ENCODE measurements at regions not wholly inside any gene's neighbourhood (a gene's known extent, or its start where the extent isn't known, plus 50 kb on each side); places are given as distances from the start of the nearest gene placed in this dataset.
A peak's percentile ranks its signal among the peaks of the same experiment; 100 is the strongest.

- Histone ChIP-seq H3K27ac (no peak overlapping the region), H3K4me1 (ENCODE audit: low read depth, poor library complexity, severe bottlenecking) (no peaks in the 10 kb centered on the region), H3K79me2 (ENCODE audit: insufficient read depth, low read depth) (no peaks in the 10 kb centered on the region), H3K36me3 (ENCODE audit: insufficient read depth) (no peaks in the 10 kb centered on the region), H4K20me1 (ENCODE audit: insufficient read depth) (no peaks in the 10 kb centered on the region), H3K9ac (no peak overlapping the region), H2AFZ (ENCODE audit: low read depth) (no peak overlapping the region), H3K4me3 (IDR thresholded peaks at IDR 0.05; ENCODE audit: insufficient read depth, low read depth, low read length) (no peak overlapping the region), H3K27me3 (ENCODE audit: insufficient read depth, low read depth) (no peaks in the 10 kb centered on the region), H3K4me2 (no peak overlapping the region)
- TF ChIP-seq CTCF (conservative IDR thresholded peaks at IDR 0.05; ENCODE audit: low read depth, low read length) = no peak
These were observed 260.2 kb upstream of the IRAK1BP1 start for GRCh38 chr6:78607189-78607588.

- H3K27me3 ChIP-seq (ENCODE audit: insufficient read depth, low read depth) = no peaks in the 10 kb centered on the region
- no peak overlapping the region for H3K4me3 ChIP-seq (IDR thresholded peaks at IDR 0.05; ENCODE audit: insufficient read depth, low read depth, low read length)
- peaks cover 15% of the 10 kb centered on the region for H3K4me1 ChIP-seq (ENCODE audit: low read depth, poor library complexity, severe bottlenecking)
- H3K79me2 ChIP-seq (ENCODE audit: insufficient read depth, low read depth) = no peaks in the 10 kb centered on the region
- no peak overlapping the region for H3K27ac ChIP-seq
- H3K4me2 ChIP-seq = no peak overlapping the region
- no peaks in the 10 kb centered on the region for H4K20me1 ChIP-seq (ENCODE audit: insufficient read depth)
- no peaks in the 10 kb centered on the region for H3K36me3 ChIP-seq (ENCODE audit: insufficient read depth)
- no peak overlapping the region for H3K9ac ChIP-seq
- H2AFZ ChIP-seq (ENCODE audit: low read depth) = no peak overlapping the region
- no peak for TF ChIP-seq CTCF (conservative IDR thresholded peaks at IDR 0.05; ENCODE audit: low read depth, low read length)
These were observed 256.2 kb upstream of the IRAK1BP1 start for GRCh38 chr6:78611102-78611620.

GRCh38 chr6:78611886-78612480, 255.4 kb upstream of the IRAK1BP1 start:
- Histone ChIP-seq H3K27ac (no peak overlapping the region), H2AFZ (ENCODE audit: low read depth) (no peak overlapping the region)

GRCh38 chr6:78614961-78615360, 252.4 kb upstream of the IRAK1BP1 start:
- no peaks in the 10 kb centered on the region for H3K79me2 ChIP-seq (ENCODE audit: insufficient read depth, low read depth)
- no peaks in the 10 kb centered on the region for H4K20me1 ChIP-seq (ENCODE audit: insufficient read depth)
- H2AFZ ChIP-seq (ENCODE audit: low read depth) = no peak overlapping the region
- H3K36me3 ChIP-seq (ENCODE audit: insufficient read depth) = no peaks in the 10 kb centered on the region
- no peaks in the 10 kb centered on the region for H3K27me3 ChIP-seq (ENCODE audit: insufficient read depth, low read depth)
- no peak overlapping the region; the same call in 1 of the 2 replicates for H3K27ac ChIP-seq
- H3K4me1 ChIP-seq (ENCODE audit: low read depth, poor library complexity, severe bottlenecking) = peaks cover 15% of the 10 kb centered on the region
- no peak for TF ChIP-seq CTCF (conservative IDR thresholded peaks at IDR 0.05; ENCODE audit: low read depth, low read length)
- H3K9ac ChIP-seq = no peak overlapping the region
- H3K4me2 ChIP-seq = 0 out of 2 replicates have a peak overlapping the region, but pooled peaks have one; percentile 4
- no peak overlapping the region for H3K4me3 ChIP-seq (IDR thresholded peaks at IDR 0.05; ENCODE audit: insufficient read depth, low read depth, low read length)

More at GRCh38 chr6:78611886-78612480, 255.4 kb upstream of the IRAK1BP1 start:
- H3K27me3 ChIP-seq (ENCODE audit: insufficient read depth, low read depth) = no peaks in the 10 kb centered on the region
- no peaks in the 10 kb centered on the region for H3K36me3 ChIP-seq (ENCODE audit: insufficient read depth)
- no peak overlapping the region for H3K9ac ChIP-seq
- H3K4me2 ChIP-seq = no peak overlapping the region
- H3K4me3 ChIP-seq (IDR thresholded peaks at IDR 0.05; ENCODE audit: insufficient read depth, low read depth, low read length) = no peak overlapping the region
- H3K4me1 ChIP-seq (ENCODE audit: low read depth, poor library complexity, severe bottlenecking) = peaks cover 15% of the 10 kb centered on the region
- no peaks in the 10 kb centered on the region for H3K79me2 ChIP-seq (ENCODE audit: insufficient read depth, low read depth)
- H4K20me1 ChIP-seq (ENCODE audit: insufficient read depth) = no peaks in the 10 kb centered on the region
- TF ChIP-seq CTCF (conservative IDR thresholded peaks at IDR 0.05; ENCODE audit: low read depth, low read length) = peak; percentile 70

Data from KMS-11 (cell line).